Small intestine (tissue), 7 donors: ENCODE measurements at regions not wholly inside any gene's neighbourhood (a gene's known extent, or its start where the extent isn't known, plus 50 kb on each side); places are given as distances from the start of the nearest gene placed in this dataset.
"Not testable (repeated sequence)": the region's sequence is repeated elsewhere in the genome, so short reads cannot be mapped to it uniquely, and the experiment has no call there.

Experiments
- DNase-seq, 2 donors: peaks; one replicate each; pipeline versions ENCODE4 v3.0.0 to v3.0.0-alpha.2; 2013
- FAIRE-seq: peaks from 2 replicates; lab custom pipeline; 2012; peaks lifted over from hg19 to GRCh38; lab: Jason Lieb, UNC
- H3K27ac ChIP-seq, 3 donors: one replicate each; pipeline ENCODE4 v1.5.1; 2013; ENCODE audit warnings: low read length in 2 of 3, mild to moderate bottlenecking in 2 of 3, control low read depth in 1 of 3, inconsistent platforms in 1 of 3, low read depth in 1 of 3, moderate library complexity in 1 of 3
- H3K27me3 ChIP-seq, 3 donors: one replicate each; pipeline ENCODE4 v1.6.1; 2013; ENCODE audit warnings: low read length in 3 of 3, inconsistent platforms in 1 of 3; ENCODE audit not compliant: control insufficient read depth in 3 of 3, insufficient read depth in 3 of 3
- H3K36me3 ChIP-seq, 3 donors: one replicate each; pipeline ENCODE4 v1.6.1; 2013; ENCODE audit warnings: low read length in 3 of 3, inconsistent platforms in 1 of 3, low read depth in 1 of 3, mild to moderate bottlenecking in 1 of 3, moderate library complexity in 1 of 3; ENCODE audit not compliant: control insufficient read depth in 3 of 3, insufficient read depth in 2 of 3
- H3K4me1 ChIP-seq, 3 donors: one replicate each; pipeline ENCODE4 v1.6.1; 2013; ENCODE audit warnings: low read length in 2 of 3, inconsistent platforms in 1 of 3, low read depth in 1 of 3, mild to moderate bottlenecking in 1 of 3, moderate library complexity in 1 of 3; ENCODE audit not compliant: control insufficient read depth in 3 of 3, insufficient read depth in 2 of 3
- H3K4me3 ChIP-seq, 3 donors: one replicate each; pipeline ENCODE4 v1.5.1; 2013; ENCODE audit warnings: low read length in 3 of 3, control low read depth in 1 of 3, inconsistent platforms in 1 of 3, low read depth in 1 of 3, mild to moderate bottlenecking in 1 of 3, moderate library complexity in 1 of 3
- H3K9me3 ChIP-seq, 2 donors: one replicate each; pipeline ENCODE4 v1.6.1; 2013; ENCODE audit warnings: low read depth in 1 of 2, low read length in 1 of 2; ENCODE audit not compliant: control insufficient read depth in 2 of 2, insufficient read depth in 1 of 2
- WGBS, 3 donors: extraction: QIAGEN DNeasy Blood & Tissue Kit; methylation state at CpG; one replicate each; pipeline ENCODE4 v1.1.7; 2013; 5-methylcytosine and 5-hydroxymethylcytosine counted together
- donor health status: healthy with polysubstance abuse.
- donor health status: control.
- donor health status: control.
- donor health status: Bipolar disorder and iron deficiency.
- donor health status: healthy.

DNA sequence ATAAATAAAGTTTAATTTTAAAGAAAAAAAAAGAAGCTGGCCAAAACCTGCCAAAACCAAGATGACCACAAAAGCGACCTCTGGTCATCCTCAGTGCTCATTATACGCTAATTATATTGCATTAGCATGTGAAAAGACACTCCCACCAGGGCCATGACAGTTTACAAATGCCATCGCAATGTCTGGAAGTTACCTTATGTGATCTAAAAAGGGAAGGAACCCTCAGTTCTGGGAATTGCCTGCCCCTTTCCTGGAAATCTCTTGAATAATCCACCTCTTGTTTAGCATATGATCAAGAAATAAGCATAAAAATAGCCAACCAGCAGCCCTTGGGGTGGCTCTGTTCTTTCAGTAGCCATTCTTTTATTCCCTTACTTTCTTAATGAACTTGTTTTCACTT, 178.3 kb upstream of the MAP1B start:
- DNase-seq (no peak), FAIRE-seq (no peak)
- no peak overlapping the region for H3K27ac ChIP-seq
- H3K9me3 ChIP-seq: peaks cover 0 to 3% of the 10 kb centered on the region in 2 donors
- H3K4me3 ChIP-seq: no peak overlapping the region
- no peaks in the 10 kb centered on the region for H3K27me3 ChIP-seq
- no peaks in the 10 kb centered on the region for H3K36me3 ChIP-seq
- WGBS, 3 donors: 79 to 90% (median 89%) methylated on average over 3 of the region's 3 CpGs
- peaks cover 0 to 19% (median 11%) of the 10 kb centered on the region in 3 donors for H3K4me1 ChIP-seq

DNA sequence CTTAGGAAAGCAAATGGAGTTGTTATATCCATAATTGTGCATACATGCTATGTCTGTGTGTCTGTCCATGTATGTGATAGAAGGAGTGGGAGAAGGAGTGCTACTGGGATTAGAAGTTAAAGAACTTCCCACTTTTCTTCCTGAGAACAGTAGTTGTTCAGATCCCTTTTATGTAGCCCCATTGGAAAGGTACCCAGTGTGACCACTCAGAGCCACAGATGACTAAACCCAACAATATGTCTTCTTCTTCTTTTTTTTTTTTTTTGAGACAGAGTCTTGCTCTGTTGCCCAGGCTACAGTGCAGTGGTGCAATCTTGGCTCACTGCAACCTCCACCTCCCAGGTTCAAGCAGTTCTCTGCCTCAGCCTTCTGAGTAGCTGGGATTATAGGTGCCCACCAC, 176.7 kb upstream of the MAP1B start:
- H3K27me3 ChIP-seq, H3K36me3 ChIP-seq, H3K27ac ChIP-seq, DNase-seq, FAIRE-seq, H3K4me3 ChIP-seq, H3K9me3 ChIP-seq: not testable (repeated sequence)
- peaks cover 0 to 19% (median 11%) of the 10 kb centered on the region in 3 donors for H3K4me1 ChIP-seq

DNA sequence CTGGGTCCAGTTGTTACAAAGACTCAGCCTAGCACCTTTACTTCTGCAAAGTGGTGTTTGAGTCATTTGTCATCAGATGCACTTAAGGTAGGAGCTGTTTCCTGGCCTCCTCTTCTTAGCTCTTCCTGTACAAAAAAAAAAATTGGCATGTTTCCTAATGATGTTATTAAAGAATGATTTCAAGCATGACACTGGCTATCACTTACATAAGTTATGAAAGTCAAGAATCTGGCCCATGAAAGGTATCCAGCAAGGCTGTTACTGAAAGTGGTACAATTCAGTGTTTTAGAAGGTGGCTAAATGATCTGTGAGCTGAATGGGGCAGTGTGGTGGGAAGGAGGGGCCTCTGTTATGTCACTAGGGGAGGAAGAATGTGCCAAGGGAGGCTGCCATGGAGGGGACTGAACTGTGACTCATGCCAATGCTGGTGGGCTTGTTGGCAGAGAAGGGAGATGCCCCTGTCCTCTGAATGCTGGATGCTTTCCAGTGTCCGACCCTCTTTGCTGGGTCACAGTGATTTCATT, 175.1 kb upstream of the MAP1B start:
- Histone ChIP-seq H3K27me3 (no peaks in the 10 kb centered on the region), H3K27ac (peak overlapping the region; percentile 81 to 90 (median 83)), H3K36me3 (no peaks in the 10 kb centered on the region), H3K4me1 (peaks cover 0 to 19% (median 11%) of the 10 kb centered on the region in 3 donors), H3K4me3 (no peak overlapping the region), H3K9me3 (peaks cover 0 to 3% of the 10 kb centered on the region in 2 donors)
- 16 to 32% (median 18%) methylated on average over 1 of the region's 1 CpG for WGBS, 3 donors
- peak in 1 of 2 donors; percentile 72 for DNase-seq
- FAIRE-seq: no peak

DNA sequence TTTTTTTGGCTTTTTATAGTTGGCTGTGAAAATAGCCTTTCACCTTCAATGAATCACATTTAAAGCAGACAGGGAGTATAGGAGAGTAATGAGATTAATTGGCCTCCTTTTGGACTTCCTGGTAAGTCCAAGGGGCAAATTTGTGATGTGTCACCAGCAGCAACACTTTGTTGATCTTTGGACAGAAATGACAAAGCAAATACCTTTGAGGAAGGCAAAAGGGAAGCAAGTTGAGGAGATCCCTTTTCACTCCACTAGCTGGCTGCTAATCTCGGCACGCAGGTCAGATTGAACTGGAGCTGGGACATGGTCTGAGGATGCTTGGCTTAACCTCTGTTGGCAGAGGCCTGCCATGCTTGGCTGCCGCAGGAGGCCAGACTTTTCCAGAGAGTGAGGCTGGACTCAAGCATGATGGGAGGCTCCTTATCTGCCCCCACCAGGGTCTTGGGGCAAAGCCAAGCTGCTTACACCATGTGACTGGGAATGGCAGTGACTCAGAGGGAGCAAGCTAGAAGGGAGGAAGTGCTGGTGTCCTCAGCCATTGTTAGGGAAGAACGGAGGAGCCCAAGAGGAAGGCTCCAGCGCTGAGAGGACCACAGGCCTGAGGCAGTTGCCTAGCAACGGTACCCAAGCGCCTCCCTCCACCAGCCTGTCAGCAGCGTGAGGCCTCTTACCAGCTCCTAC, 174.5 kb upstream of the MAP1B start:
- Histone ChIP-seq H3K27ac (peak overlapping the region; percentile 81 to 99 (median 90)), H3K4me3 (no peak overlapping the region), H3K4me1 (peaks cover 0 to 19% (median 11%) of the 10 kb centered on the region in 3 donors), H3K36me3 (no peaks in the 10 kb centered on the region), H3K9me3 (no peaks in the 10 kb centered on the region), H3K27me3 (no peaks in the 10 kb centered on the region)
- no peak for FAIRE-seq
- DNase-seq: peak; percentile 86 to 95
- 6 to 38% (median 31%) methylated on average over 8 of the region's 8 CpGs for WGBS, 3 donors

DNA sequence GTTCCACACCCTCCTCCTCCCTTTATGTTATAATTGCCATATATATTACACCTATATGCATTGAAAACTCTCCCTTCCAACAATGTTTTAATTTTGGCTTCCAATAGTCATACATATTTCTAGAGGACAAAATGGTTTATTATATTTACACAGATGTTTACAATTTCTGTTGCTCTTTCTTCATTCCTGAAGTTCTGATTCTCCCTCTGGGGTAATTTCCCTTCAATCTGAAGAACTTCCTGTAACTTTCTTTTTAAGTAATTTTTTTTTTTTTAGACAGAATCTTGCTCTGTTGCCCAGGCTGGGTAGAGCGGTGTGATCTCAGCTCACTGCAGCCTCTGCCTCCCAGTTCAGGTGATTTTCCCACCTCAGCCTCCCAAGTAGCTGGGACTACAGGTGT, 173.0 kb upstream of the MAP1B start:
- DNase-seq: no peak
- no peak overlapping the region for H3K4me3 ChIP-seq
- H3K27me3 ChIP-seq: no peaks in the 10 kb centered on the region
- 92 to 100% (median 94%) methylated on average over 1 of the region's 1 CpG for WGBS, 3 donors
- H3K9me3 ChIP-seq: no peaks in the 10 kb centered on the region
- H3K27ac ChIP-seq: no peak overlapping the region
- H3K4me1 ChIP-seq: peaks cover 0 to 19% (median 11%) of the 10 kb centered on the region in 3 donors
- H3K36me3 ChIP-seq: no peaks in the 10 kb centered on the region
- FAIRE-seq: no peak

DNA sequence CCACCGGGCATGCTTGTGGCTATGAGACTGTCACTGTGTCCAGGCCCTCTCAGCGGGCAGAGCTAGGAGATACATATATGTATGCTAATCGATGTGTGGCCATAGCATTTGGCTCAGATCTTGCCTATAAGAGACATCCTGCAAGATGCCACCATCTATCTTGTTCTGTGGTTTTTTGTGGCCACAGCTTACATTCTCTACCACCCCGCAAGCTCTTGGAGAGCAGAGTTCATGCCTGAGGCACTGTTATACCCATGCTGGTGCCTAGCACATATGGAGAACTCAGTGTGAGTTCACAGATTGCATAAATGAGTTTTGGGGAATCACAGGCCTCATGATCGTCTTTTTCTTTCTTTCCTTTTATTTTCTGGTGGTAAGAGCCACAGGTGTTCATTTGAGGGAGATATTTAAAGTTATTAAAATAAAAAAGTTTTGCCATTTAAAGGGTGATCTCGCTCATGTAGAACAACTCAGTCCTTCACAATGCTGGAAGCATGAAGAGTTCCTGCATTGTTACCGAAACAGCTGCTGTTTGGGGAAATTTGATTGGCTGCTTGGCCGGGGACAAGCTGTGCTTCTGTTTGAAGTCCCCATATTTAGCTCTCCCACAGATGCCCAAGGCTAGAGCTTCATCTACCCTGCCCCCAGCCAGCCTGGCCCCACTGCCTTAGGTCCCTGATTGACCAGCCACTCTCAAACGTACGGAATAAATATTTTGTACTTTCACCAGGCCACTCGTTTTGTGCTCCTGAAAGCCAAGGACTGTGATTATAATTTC, 169.2 kb upstream of the MAP1B start:
- Histone ChIP-seq H3K9me3 (no peaks in the 10 kb centered on the region), H3K36me3 (no peaks in the 10 kb centered on the region), H3K27me3 (no peaks in the 10 kb centered on the region), H3K4me3 (no peak overlapping the region), H3K4me1 (peaks cover 0 to 6% (median 4%) of the 10 kb centered on the region in 3 donors), H3K27ac (no peak overlapping the region)
- FAIRE-seq (no peak), DNase-seq (no peak)
- 66 to 83% (median 71%) methylated on average over 11 of the region's 11 CpGs for WGBS, 3 donors

DNA sequence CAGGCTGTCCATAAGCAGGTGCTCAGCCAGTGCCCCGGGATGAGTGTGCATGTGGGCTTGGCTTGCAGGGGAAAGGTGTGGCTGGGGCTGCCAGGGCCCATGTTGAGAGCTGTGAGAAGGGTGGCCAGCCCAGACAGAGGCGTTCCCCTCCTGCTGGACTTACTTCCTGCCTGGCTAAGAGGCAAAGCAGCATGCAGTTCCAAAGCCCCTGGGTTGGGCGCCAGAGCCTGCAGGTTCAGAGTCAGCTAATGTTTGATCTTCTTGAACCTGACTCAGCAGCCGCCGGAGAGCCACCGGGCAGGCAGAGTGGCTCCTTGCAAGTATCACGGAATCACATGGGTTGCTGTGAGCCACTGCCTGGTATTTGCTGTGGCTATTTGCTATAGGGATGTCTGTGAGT, 168.4 kb upstream of the MAP1B start:
- peak; percentile 60 to 84 for DNase-seq
- no peaks in the 10 kb centered on the region for H3K9me3 ChIP-seq
- H3K4me1 ChIP-seq: peaks cover 0 to under 1% (median 0%) of the 10 kb centered on the region in 3 donors
- 10 to 51% (median 28%) methylated on average over 7 of the region's 7 CpGs for WGBS, 3 donors
- peaks cover 0 to under 1% (median 0%) of the 10 kb centered on the region in 3 donors for H3K27me3 ChIP-seq
- H3K4me3 ChIP-seq: no peak overlapping the region
- H3K36me3 ChIP-seq: no peaks in the 10 kb centered on the region
- peak overlapping the region in 2 of 3 donors; percentile 9 to 39 for H3K27ac ChIP-seq
- FAIRE-seq: no peak

DNA sequence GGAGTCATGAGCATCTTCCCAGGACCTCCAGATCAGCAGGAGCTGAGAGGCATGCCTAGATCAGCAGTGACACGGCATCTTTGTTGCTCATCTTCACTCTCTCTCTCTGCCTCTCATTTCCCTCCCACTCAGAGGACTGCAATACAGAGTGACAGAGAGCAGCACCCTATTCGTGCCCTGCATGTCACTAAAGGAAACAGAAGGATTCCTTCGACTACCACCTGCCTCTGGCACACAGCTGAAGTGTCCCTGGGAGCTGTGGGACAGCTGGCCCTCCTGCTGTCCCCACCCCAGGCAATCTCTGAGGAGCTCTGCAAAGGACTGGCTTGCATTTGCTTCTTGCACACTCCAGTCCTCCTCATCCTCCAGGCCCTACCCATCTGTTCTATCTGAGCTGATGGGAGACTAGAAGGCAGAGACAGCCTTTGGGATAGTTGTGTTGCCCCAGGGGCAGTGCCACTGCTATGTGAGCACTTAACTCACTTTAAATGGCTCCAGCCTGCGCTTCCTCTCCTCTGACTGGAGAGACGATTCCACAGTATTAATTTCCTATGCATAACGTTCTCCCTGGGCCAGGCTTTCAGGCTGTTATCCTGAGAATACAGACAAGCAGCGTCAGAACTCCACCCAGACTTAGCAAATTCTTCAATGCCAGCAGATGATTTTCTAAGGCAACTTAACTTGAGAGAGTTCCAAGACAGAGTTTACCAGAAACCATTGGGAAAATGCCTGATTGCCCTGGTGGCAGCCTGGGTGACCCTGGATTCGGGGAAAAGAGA, 167.6 kb upstream of the MAP1B start:
- DNase-seq (no peak), FAIRE-seq (no peak)
- H3K36me3 ChIP-seq: no peaks in the 10 kb centered on the region
- H3K27me3 ChIP-seq: peaks cover 0 to 2% (median 0%) of the 10 kb centered on the region in 3 donors
- no peak overlapping the region for H3K4me3 ChIP-seq
- no peaks in the 10 kb centered on the region for H3K4me1 ChIP-seq
- no peaks in the 10 kb centered on the region for H3K9me3 ChIP-seq
- WGBS, 3 donors: 56 to 58% (median 57%) methylated on average over 8 of the region's 8 CpGs
- H3K27ac ChIP-seq: peak overlapping the region in 1 of 3 donors; percentile 9
